GM11168 (cell line): ENCODE measurements at regions not wholly inside any gene's neighbourhood (a gene's known extent, or its start where the extent isn't known, plus 50 kb on each side); places are given as distances from the start of the nearest gene placed in this dataset.

Experiments
- in situ Hi-C: fragments of 300-500 bp; cut with MboI; formaldehyde crosslinking; loops from one replicate; pipeline ENCODE4 v1.12.0; 2022; ENCODE audit warnings: low sequenced_read_pairs; ENCODE audit not compliant: unreplicated experiment

DNA sequence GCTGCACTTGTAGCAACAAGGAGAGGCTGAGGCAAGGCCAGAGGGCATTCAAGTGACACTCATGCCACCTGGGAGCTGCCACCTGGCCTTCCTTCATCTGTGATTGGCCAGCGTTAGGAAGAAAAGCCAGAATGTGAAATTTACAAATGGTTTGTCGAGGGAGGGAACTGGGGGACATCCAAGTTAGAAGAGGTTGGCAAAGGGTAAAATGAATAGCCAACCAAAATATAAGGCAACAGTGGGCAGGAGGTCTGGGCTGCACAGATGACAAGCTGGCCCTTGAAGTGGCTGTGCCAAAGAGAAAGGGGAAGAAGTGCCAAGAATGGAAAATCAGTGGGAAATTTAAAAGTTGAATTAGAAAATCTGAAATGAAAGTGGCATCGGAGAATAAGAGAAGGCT is 221.4 kb downstream of the C11orf91 start:
- in situ Hi-C loops: no loop called here

DNA sequence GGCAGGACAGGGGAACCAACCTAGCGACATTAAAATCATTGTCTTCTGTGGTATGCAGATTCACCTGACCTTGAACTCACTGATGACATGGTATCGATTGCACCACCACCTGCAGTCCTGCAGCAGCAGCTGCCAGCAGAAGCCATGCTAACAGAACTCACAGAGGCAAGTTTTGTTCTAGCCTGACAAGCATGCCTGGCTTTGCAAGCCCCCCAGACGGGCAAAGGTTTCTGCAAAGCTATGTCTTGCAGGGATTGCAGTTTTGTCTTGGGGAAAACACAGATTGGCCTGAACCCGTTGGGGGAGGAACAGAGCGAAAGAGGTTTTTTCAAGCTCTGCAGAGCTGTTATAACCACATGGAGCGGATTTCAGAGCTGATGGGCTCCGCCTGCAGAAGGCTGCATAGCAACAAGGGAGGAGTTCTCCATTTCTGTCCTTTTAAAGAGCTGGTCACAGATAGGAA is 221.0 kb downstream of the HIPK3 start:
- in situ Hi-C loops: no loop called here

DNA sequence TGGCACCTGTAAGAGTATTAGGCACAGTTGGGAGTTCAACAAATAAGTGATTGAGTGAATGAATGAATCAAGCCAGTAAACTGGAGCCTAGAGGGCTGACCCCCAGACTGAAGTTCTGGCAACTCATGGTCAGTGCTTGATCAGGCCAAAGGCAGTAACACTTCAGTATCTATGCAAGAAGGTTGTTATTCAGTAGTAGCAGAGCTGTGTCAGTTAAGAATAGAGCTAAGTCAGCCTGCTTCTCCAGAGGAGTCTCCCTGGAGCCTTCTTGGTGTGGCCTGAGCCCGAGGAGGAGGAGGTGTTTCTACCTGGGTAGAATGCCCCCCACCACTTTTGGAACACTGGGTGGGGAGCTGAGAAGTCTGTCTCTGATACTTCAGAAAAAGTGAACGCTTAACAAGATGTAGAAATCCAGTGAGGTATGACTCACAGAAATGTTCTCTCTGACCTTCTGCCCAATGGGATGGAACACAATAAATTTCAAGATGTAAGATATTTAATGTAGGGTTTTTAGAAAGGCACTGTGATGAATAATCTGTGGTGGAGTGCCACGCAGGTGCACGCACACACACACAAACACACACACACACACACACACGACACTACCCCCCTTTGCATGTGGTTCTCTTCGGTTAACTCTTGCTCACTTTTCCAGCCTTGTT is 219.9 kb downstream of the HIPK3 start:
- in situ Hi-C loops: no loop called here

GRCh38 chr11:33475993-33476392 is 218.8 kb downstream of the HIPK3 start:
- in situ Hi-C loops: no loop called here

GRCh38 chr11:33474866-33475265 is 217.7 kb downstream of the HIPK3 start:
- in situ Hi-C loops: no loop called here

- in situ Hi-C loops: no loop called here
These were observed 214.4 kb downstream of the HIPK3 start for GRCh38 chr11:33471541-33471940.

DNA sequence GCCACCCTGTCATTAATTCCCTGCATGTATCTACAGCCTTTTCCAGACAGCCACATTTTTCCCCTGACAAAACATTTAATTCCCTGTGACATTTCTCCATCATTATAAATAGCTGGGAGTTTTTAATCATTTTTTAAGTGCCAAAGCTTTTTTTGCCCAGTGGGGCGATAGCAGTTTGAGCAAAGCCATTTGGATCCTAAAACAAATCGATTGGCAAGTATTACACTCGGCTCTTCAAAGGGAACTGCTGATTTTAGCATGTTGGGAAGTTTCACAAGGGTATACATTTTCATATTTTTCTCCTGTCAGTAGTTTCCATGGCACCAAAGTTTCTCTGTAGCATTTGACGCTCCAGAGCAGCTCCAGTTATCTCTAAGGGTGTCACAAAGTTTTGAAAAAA is 210.8 kb downstream of the HIPK3 start:
- in situ Hi-C loops: no loop called here

GRCh38 chr11:33463059-33463458 is 205.9 kb downstream of the HIPK3 start:
- in situ Hi-C loops: no loop called here

DNA sequence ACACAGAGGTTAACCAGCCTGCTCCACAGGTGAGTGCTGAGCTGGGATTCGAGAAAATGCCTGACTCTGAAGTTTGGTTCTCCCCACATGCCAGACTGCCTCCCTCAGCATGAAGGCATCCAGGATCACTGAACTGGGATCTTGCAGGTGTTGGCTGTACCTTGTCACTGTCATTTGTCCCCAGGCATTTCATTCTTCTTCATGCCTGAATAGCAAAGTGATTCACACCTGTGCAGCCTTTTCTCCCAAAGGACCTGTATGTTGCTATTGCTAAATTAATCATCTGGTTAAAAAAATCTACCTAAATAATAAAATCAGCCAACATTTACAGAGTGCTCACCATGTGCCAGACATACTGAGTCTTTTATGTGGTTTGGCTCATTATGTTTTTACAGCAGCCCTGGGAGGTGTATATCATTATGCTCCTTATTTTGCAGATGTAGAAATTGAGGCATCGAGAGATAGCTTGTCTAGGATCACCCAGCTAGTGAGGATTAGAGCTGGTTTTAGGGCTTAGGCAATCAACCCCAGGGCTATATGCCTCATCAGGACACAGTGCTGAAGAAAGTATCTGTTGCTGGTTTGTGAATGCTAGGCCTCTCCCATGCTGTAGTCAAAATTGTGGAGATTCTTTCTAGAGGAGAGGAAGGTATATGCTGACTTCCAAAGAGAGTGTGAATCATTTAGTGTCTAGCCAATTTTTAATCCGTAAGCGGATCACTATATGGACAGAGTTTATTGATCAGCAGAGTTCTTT is 204.4 kb downstream of the HIPK3 start:
- in situ Hi-C loops: no loop called here

DNA sequence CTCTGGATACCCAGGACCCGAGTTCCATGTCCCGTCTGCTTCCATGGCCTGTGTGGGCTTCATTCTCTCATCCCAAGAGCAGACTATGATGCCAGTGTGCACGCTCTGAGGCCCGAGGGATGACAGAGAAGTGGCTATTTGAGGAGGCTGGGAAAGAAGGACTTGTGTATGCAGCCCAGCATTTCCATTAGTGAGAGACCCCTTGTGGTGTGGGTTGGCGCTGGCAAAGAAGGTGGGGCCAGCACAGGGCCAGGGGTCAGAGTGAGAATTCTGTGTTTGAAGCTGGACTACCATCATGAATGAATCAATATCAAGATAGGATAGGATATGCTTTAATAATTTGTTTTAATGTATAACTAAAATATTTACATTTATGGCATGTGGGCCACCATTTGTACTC is 200.8 kb downstream of the HIPK3 start:
- in situ Hi-C loops: no loop called here

DNA sequence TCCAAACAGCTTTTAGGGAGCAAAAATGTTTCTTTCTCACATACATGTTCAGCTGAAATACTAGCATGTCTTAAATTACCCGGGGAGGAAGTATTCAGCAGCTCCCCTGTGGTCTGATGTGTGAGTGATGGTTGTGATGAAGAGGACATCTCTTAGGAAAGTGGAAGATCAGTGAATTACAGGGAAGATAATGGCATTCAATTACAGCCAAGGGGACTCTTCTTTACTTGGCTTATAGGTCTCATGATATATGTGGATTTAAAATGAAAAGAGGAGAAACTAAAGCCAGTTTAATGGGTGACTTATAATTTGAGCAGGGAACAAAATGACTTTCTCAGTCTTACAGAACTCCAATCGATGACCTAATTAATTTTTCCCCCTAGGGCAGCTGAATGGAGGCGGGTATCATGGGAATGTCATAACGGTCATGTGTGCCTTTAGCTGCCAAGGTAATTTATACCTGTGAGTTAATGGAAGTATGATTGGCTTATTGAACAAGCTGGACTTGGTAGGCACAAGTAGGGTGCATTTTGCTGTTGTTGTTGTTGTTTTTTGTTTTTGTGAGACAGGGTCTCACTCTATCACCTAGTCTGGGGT is 198.8 kb downstream of the HIPK3 start:
- in situ Hi-C loops: no loop called here

DNA sequence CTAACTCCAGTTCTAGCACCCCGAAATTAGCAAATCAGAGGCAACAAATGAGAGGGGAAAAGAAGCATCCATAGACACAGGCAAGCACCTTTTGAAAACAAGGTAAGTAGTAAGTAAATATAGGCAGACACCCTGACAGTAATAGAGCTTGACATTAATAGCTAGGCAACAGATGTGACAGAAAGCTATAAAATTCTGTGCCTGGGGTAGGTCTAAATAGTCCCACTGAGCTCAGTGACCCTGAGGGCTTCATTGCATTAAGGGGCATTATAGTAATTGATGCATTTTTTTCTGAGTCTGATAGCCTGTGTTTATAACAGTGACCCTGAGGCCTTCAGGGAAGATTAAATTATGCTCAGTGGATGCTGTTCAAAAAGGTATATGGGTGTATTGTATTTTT is 197.1 kb downstream of the HIPK3 start:
- in situ Hi-C loops: no loop called here

GRCh38 chr11:33452836-33453624 is 195.8 kb downstream of the HIPK3 start:
- in situ Hi-C loops: no loop called here

DNA sequence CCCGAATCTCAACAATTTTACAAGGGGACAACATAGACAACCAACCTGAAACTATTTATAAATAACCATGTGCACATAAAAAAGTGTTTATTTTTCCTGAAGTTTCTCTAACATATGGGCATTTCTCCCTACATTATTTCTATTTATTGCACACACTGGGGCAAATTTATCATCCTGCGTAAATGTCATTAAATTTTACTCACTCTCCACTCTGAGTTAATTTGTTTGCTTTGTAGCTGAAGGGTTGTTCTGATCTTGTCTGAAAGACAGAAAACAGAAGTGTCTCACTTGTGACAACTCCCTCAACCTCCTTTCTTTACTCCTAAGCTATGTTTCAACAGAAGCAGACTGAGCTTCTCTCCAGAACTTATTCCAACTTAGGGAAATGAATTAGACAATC is 194.2 kb downstream of the HIPK3 start:
- in situ Hi-C loops: no loop called here

DNA sequence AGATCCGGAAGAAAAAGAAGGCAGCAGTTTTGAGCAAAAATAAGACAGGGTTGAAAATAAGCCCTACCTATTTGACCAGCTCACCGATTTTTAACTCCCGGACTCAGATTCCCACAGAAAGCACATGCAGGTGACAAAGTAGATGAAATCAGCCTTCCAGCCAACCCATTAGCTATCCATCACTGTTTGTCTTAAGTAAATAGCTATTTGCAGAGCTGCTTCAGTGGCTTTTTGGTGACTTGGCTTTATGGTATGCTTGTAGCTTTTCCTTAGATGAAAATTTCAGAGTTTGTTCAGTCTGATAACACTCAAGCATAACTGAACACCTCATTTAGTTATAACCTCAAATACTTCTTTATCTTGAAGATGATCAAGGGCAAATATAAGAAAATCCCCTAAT is 192.6 kb downstream of the HIPK3 start:
- in situ Hi-C loops: no loop called here

DNA sequence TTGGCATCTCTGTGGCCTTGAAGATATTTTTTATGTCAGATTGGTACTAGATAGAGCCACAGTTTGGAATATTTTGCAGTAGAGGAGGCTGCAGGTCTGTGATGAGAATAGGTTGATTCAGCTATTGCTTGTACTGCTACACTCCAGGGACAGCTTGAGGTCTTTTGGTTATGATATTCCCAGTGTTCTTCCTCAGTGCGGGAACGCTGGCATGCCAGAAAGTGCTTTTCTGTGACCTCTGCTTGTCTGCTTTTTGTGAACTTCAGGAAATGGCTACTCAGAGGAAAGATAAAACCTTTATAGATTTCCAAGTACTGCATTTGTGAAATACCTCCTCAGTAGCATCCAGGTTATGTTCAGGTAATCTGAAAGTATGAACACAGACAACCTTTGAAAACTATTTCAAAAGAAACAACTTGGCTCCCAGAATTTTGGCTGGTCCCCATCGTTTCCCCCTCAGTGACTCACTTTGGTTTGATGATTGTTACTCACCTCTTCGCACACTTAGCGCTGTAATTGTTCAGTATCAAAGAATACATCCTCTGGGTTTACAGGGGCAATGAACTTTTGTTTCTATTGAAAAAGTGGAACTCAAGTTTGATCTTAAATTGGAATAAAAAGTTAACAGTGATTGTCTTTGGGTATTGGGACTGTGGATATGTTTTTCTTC is 191.4 kb downstream of the HIPK3 start:
- in situ Hi-C loops: no loop called here

- in situ Hi-C loops: no loop called here
These were observed 188.6 kb downstream of the HIPK3 start for GRCh38 chr11:33445761-33446161.

- in situ Hi-C loops: no loop called here
These were observed 187.8 kb downstream of the HIPK3 start for GRCh38 chr11:33444835-33445594.

GRCh38 chr11:33443684-33444083 is 186.5 kb downstream of the HIPK3 start:
- in situ Hi-C loops: no loop called here

DNA sequence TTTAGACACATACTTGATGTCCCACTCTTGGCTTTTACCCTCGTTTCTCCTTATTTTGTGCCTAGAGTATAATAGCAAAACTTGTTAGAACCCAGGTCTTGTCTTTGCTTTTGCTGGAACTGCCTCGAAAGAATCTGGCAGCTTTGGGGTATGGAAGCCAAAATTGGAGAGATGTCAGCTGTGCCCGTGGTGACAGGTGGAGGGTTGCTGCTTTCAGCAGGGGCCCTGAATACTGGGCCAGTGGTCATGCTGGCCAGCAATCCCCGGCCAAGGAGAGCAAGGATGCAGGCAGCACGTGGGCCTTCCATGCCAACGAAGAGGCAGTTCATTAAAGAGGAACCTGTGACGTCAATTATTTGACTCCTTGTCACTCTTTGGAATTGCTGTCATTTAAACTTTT is 181.1 kb downstream of the HIPK3 start:
- in situ Hi-C loops: no loop called here
